ENCODE measurements at regions not wholly inside any gene's neighbourhood (a gene's known extent, or its start where the extent isn't known, plus 50 kb on each side); places are given as distances from the start of the nearest gene placed in this dataset.
A peak's percentile ranks its signal among the peaks of the same experiment; 100 is the strongest.

DNA sequence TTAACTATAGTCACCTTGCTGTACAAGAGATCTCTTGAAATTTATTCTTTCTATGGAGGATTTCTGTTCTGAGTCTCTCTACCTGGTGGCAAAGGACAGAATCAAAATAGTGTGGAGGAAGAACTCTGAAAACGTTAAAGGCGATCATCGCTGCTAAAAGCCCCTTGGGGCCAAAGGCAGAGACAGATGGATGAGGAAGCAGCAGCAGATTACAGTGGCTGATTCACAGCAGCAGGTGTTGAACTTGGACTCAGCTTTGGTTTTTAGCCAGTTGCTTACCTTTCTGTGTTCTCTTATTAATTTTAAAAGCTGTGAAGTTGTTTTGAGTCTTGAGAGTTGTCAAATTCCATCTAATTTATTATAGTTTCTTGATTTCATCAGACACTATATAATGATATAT lies 956.1 kb upstream of the GOT2 start:
- Histone ChIP-seq H3K36me3 (ENCODE audit: control insufficient read depth in 2 of 3, insufficient read depth in 3 of 3, low read length in 3 of 3) (no peaks in the 10 kb centered on the region), H3K9me3 (ENCODE audit: control insufficient read depth in 2 of 3, insufficient read depth in 1 of 3, low read length in 3 of 3) (no peaks in the 10 kb centered on the region), H3K27me3 (ENCODE audit: control insufficient read depth, insufficient read depth, low read length) (no peaks in the 10 kb centered on the region), H3K9ac (ENCODE audit: low read length in 3 of 3) (no peak overlapping the region), H3K4me3 (ENCODE audit: low read length in 3 of 3) (no peak overlapping the region), H3K27ac (ENCODE audit: low read depth in 2 of 2, low read length in 2 of 2) (no peak overlapping the region), H3K4me1 (ENCODE audit: control insufficient read depth in 2 of 3, insufficient read depth in 2 of 3, low read depth in 1 of 3, low read length in 3 of 3) (no peaks in the 10 kb centered on the region)
- intact Hi-C loops (cut with DNase I): no loop called here
- no peak for TF ChIP-seq CTCF (IDR thresholded peaks at IDR 0.05; ENCODE audit: borderline replicate concordance, extremely low read depth, insufficient read depth)
- no peak for FAIRE-seq
- DNase-seq: no peak

DNA sequence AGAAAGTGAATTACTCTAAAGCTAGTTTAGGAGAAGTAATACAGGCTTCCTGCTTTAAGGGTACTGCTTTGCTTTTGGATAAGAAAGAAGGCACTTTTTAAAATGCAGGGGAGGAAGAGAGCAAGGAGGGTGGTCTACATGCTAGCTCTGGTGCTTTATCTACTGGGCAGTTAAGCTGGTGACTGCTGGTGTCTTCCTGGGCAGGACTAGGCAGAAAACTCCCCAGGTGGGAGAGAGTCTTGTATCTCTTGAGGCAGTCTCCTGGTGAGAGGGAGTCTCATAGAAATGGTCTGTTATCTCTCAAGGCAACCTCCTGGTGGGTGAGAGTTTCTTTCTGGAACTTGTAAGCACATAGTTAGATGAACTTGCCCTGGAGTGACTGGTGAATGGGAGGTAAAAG lies 953.9 kb upstream of the GOT2 start:
- no peak for TF ChIP-seq CTCF (IDR thresholded peaks at IDR 0.05; ENCODE audit: borderline replicate concordance, extremely low read depth, insufficient read depth)
- Histone ChIP-seq H3K9me3 (ENCODE audit: control insufficient read depth in 2 of 3, insufficient read depth in 1 of 3, low read length in 3 of 3) (no peaks in the 10 kb centered on the region), H3K9ac (ENCODE audit: low read length in 3 of 3) (no peak overlapping the region), H3K27ac (ENCODE audit: low read depth in 2 of 2, low read length in 2 of 2) (no peak overlapping the region), H3K27me3 (ENCODE audit: control insufficient read depth, insufficient read depth, low read length) (no peaks in the 10 kb centered on the region), H3K4me3 (ENCODE audit: low read length in 3 of 3) (no peak overlapping the region), H3K36me3 (ENCODE audit: control insufficient read depth in 2 of 3, insufficient read depth in 3 of 3, low read length in 3 of 3) (no peaks in the 10 kb centered on the region), H3K4me1 (ENCODE audit: control insufficient read depth in 2 of 3, insufficient read depth in 2 of 3, low read depth in 1 of 3, low read length in 3 of 3) (no peaks in the 10 kb centered on the region)
- intact Hi-C loops (cut with DNase I): no loop called here
- FAIRE-seq: no peak
- no peak for DNase-seq

DNA sequence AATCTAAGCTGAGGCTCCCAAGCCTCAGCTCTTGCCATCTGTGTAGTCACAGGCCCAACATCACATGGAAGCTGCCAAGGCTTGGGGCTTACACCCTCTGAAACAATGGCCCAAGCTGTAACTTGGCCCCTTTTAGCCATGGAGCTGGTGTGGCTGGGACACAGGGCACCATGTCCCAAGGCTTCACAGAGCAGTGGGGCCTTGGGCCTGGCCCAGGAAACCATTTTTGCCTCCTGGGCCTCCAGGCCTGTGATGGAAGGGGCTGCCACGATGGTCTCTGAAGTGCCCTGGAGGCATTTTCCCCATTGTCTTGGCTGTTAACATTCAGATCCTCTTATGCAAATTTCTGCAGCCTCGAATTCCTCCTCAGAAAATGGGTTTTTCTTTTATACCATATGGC lies 952.3 kb upstream of the GOT2 start:
- TF ChIP-seq CTCF (IDR thresholded peaks at IDR 0.05; ENCODE audit: borderline replicate concordance, extremely low read depth, insufficient read depth): no peak
- DNase-seq (peak in 1 of 5 donors; percentile 33), FAIRE-seq (no peak)
- no peak overlapping the region for H3K27ac ChIP-seq (ENCODE audit: low read depth in 2 of 2, low read length in 2 of 2)
- no peaks in the 10 kb centered on the region for H3K9me3 ChIP-seq (ENCODE audit: control insufficient read depth in 2 of 3, insufficient read depth in 1 of 3, low read length in 3 of 3)
- intact Hi-C loops (cut with DNase I): no loop called here
- H3K4me3 ChIP-seq (ENCODE audit: low read length in 3 of 3): no peak overlapping the region
- no peaks in the 10 kb centered on the region for H3K4me1 ChIP-seq (ENCODE audit: control insufficient read depth in 2 of 3, insufficient read depth in 2 of 3, low read depth in 1 of 3, low read length in 3 of 3)
- no peaks in the 10 kb centered on the region for H3K36me3 ChIP-seq (ENCODE audit: control insufficient read depth in 2 of 3, insufficient read depth in 3 of 3, low read length in 3 of 3)
- no peak overlapping the region for H3K9ac ChIP-seq (ENCODE audit: low read length in 3 of 3)
- H3K27me3 ChIP-seq (ENCODE audit: control insufficient read depth, insufficient read depth, low read length): no peaks in the 10 kb centered on the region

- H3K9ac ChIP-seq (ENCODE audit: low read length in 3 of 3): no peak overlapping the region
- H3K4me3 ChIP-seq (ENCODE audit: low read length in 3 of 3): no peak overlapping the region
- no peak for DNase-seq
- intact Hi-C loops (cut with DNase I): no loop called here
- H3K27me3 ChIP-seq (ENCODE audit: control insufficient read depth, insufficient read depth, low read length): no peaks in the 10 kb centered on the region
- no peaks in the 10 kb centered on the region for H3K4me1 ChIP-seq (ENCODE audit: control insufficient read depth in 2 of 3, insufficient read depth in 2 of 3, low read depth in 1 of 3, low read length in 3 of 3)
- H3K27ac ChIP-seq (ENCODE audit: low read depth in 2 of 2, low read length in 2 of 2): no peak overlapping the region
- H3K9me3 ChIP-seq (ENCODE audit: control insufficient read depth in 2 of 3, insufficient read depth in 1 of 3, low read length in 3 of 3): no peaks in the 10 kb centered on the region
- H3K36me3 ChIP-seq (ENCODE audit: control insufficient read depth in 2 of 3, insufficient read depth in 3 of 3, low read length in 3 of 3): no peaks in the 10 kb centered on the region
- TF ChIP-seq CTCF (IDR thresholded peaks at IDR 0.05; ENCODE audit: borderline replicate concordance, extremely low read depth, insufficient read depth): no peak
- no peak for FAIRE-seq
Observed at GRCh38 chr16:59684911-59685310, 950.8 kb upstream of the GOT2 start.

Measured in kidney (tissue), 13 donors.